OCI-LY7 (cell line): ENCODE measurements at regions not wholly inside any gene's neighbourhood (a gene's known extent, or its start where the extent isn't known, plus 50 kb on each side); places are given as distances from the start of the nearest gene placed in this dataset.

Experiments used
- EZH2phosphoT487 ChIP-seq: fragments of 200-600 bp; sonication (generic); IDR thresholded peaks from 2 replicates; pipeline ENCODE4 v1.6.1; 2018; ENCODE audit warnings: low read depth, borderline replicate concordance, mild to moderate bottlenecking, mixed run types, antibody characterized with exemption, low read length, moderate library complexity, mixed read lengths
- TF ChIP-seq, protein P1 (sequence below): fragments of 200-600 bp; sonication (generic); conservative IDR thresholded peaks from 2 replicates; pipeline ENCODE4 v1.5.1; 2014; ENCODE audit warnings: mild to moderate bottlenecking, antibody characterized with exemption, low read length, moderate library complexity, mixed read lengths

DNA sequence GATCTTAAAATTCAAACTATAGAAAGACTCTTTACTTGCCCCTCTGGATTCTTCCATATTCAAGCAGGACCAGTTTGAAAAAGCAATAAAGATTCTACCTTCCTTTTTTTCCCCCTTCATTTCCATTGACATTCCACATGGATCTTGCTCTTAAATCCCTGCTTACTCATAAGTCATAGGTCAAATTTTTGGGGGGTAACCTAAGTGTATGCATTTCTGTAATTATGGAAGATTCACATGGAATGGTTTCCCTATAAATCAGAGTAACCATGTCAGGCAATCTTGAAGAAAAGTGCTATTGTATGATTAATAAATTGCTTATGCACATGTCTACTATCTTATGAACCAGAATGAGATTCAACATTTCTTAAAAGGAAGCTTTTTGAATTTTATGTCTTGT lies 551.0 kb downstream of the HAO1 start:
- TF ChIP-seq, protein P1, sequence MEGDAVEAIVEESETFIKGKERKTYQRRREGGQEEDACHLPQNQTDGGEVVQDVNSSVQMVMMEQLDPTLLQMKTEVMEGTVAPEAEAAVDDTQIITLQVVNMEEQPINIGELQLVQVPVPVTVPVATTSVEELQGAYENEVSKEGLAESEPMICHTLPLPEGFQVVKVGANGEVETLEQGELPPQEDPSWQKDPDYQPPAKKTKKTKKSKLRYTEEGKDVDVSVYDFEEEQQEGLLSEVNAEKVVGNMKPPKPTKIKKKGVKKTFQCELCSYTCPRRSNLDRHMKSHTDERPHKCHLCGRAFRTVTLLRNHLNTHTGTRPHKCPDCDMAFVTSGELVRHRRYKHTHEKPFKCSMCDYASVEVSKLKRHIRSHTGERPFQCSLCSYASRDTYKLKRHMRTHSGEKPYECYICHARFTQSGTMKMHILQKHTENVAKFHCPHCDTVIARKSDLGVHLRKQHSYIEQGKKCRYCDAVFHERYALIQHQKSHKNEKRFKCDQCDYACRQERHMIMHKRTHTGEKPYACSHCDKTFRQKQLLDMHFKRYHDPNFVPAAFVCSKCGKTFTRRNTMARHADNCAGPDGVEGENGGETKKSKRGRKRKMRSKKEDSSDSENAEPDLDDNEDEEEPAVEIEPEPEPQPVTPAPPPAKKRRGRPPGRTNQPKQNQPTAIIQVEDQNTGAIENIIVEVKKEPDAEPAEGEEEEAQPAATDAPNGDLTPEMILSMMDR: no peak
- TF ChIP-seq EZH2phosphoT487: no peak
